GM12878 (cell line): ENCODE measurements at regions not wholly inside any gene's neighbourhood (a gene's known extent, or its start where the extent isn't known, plus 50 kb on each side); places are given as distances from the start of the nearest gene placed in this dataset.

Experiments
- ATAC-seq: fragments of 200-7000 bp; cut with Tn5 transposase; 3 replicates; pipeline ENCODE4 v1.9.1; 2020; ENCODE audit warnings: mild to moderate bottlenecking, moderate library complexity
- BruUV-seq: library from RNA; stranded (reverse); fragments of 400-500 nt; replicated peaks from 2 replicates; lab custom pipeline; 2021; lab: Mats Ljungman, UMichigan
- CTCF ChIA-PET: fragments of 300-600 bp; sonication (Branson Sonifier 250); formaldehyde crosslinking; extraction: SDS; loops from one replicate; lab custom pipeline; 2021; ENCODE audit warnings: inconsistent platforms; lab: Yijun Ruan, JAX
- POLR2A ChIA-PET: fragments of 350-600 bp; formaldehyde crosslinking; extraction: SDS; loops from one replicate; lab custom pipeline; 2021; ENCODE audit warnings: inconsistent platforms; lab: Charles Lee
- RAD21 ChIA-PET: fragments of 300-600 bp; sonication (Branson Sonifier 250); formaldehyde crosslinking; loops from one replicate; lab custom pipeline; 2023; ENCODE audit warnings: antibody characterized with exemption; ENCODE audit not compliant: unreplicated experiment; lab: Charles Lee
- SMC1A ChIA-PET: fragments of 300-600 bp; sonication (Branson Sonifier 250); formaldehyde crosslinking; loops from one replicate; lab custom pipeline; 2023; ENCODE audit not compliant: unreplicated experiment, uncharacterized antibody; lab: Charles Lee
- DNase-seq: peaks from one replicate; pipeline ENCODE4 v3.0.0-alpha.2; 2011; ENCODE audit warnings: low read depth, low spot score
- FAIRE-seq: peaks from 3 replicates; lab custom pipeline; 2011; peaks lifted over from hg19 to GRCh38; lab: Jason Lieb, UNC
- H2AFZ ChIP-seq: 2 replicates; pipeline ENCODE4 v1.6.0; 2011; ENCODE audit warnings: low read depth, low read length, control low read depth; ENCODE audit not compliant: control insufficient read depth
- H3K27ac ChIP-seq: 2 replicates; pipeline ENCODE4 v1.5.1; 2011; ENCODE audit warnings: control low read depth; ENCODE audit not compliant: control insufficient read depth, insufficient read depth
- H3K27me3 ChIP-seq, 2 experiments: replicated peaks in 1 of 2; 2 replicates each; pipeline versions ENCODE4 v1.6.0 to v1.6.1; 2011; ENCODE audit warnings: low read length in 1 of 2; ENCODE audit not compliant: control insufficient read depth in 2 of 2, insufficient read depth in 2 of 2
- H3K36me3 ChIP-seq, 2 experiments: 2 replicates each; pipeline ENCODE4 v1.5.1; 2011; ENCODE audit warnings: low read length in 1 of 2; ENCODE audit not compliant: control insufficient read depth in 2 of 2, insufficient read depth in 2 of 2
- H3K4me1 ChIP-seq: 2 replicates; pipeline ENCODE4 v1.6.1; 2011; ENCODE audit warnings: mild to moderate bottlenecking, low read length, moderate library complexity, mixed read lengths; ENCODE audit not compliant: control insufficient read depth, insufficient read depth
- H3K4me2 ChIP-seq: 2 replicates; pipeline ENCODE4 v1.6.0; 2011; ENCODE audit warnings: control low read depth; ENCODE audit not compliant: control insufficient read depth, insufficient read depth
- H3K4me3 ChIP-seq: fragments of 200-600 bp; sonication (generic); 2 replicates; pipeline ENCODE4 v1.5.1; 2016
- H3K79me2 ChIP-seq: 2 replicates; pipeline ENCODE4 v1.6.0; 2011; ENCODE audit warnings: low read length; ENCODE audit not compliant: control insufficient read depth, insufficient read depth
- H3K9ac ChIP-seq: 2 replicates; pipeline ENCODE4 v1.8.0; 2011; ENCODE audit warnings: low read length, control low read depth, mixed read lengths; ENCODE audit not compliant: control insufficient read depth, insufficient read depth
- H3K9me3 ChIP-seq: replicated peaks from 3 replicates; pipeline ENCODE4 v1.5.1; 2011; ENCODE audit warnings: mild to moderate bottlenecking, low read length; ENCODE audit not compliant: control insufficient read depth, insufficient read depth
- H4K20me1 ChIP-seq: 2 replicates; pipeline ENCODE4 v1.6.0; 2011; ENCODE audit not compliant: control insufficient read depth, insufficient read depth
- CBX3 ChIP-seq: fragments of 200-600 bp; sonication (generic); IDR thresholded peaks from 2 replicates; pipeline ENCODE4 v1.6.1; 2016; ENCODE audit warnings: low read depth, borderline replicate concordance
- JUND ChIP-seq: IDR thresholded peaks from 2 replicates; pipeline ENCODE4 v1.6.1; 2012; ENCODE audit warnings: low read depth, mild to moderate bottlenecking, low read length, improper control_type of control experiment, moderate library complexity
- NR2C1 ChIP-seq: fragments of 450-650 bp; IDR thresholded peaks from 2 replicates; pipeline ENCODE4 v1.6.1; 2017; ENCODE audit warnings: antibody characterized with exemption, mild to moderate bottlenecking, moderate library complexity
- POU2F2 ChIP-seq: IDR thresholded peaks from 3 replicates; pipeline ENCODE4 v1.6.1; 2011; ENCODE audit warnings: low read depth, mild to moderate bottlenecking, low read length, borderline replicate concordance
- SREBF2 ChIP-seq: IDR thresholded peaks from 2 replicates; pipeline ENCODE4 v1.6.1; 2012; ENCODE audit warnings: mild to moderate bottlenecking, low read length
- ZNF207 ChIP-seq: fragments of 450-650 bp; IDR thresholded peaks from 2 replicates; pipeline ENCODE4 v1.6.1; 2014; ENCODE audit warnings: antibody characterized with exemption, mild to moderate bottlenecking, borderline replicate concordance
- ZNF622 ChIP-seq: fragments of 450-650 bp; IDR thresholded peaks from 2 replicates; pipeline ENCODE4 v1.6.1; 2017; ENCODE audit warnings: mild to moderate bottlenecking, inconsistent platforms
- WGBS: methylation state at CpG from one replicate; pipeline ENCODE4 v1.1.6; 2016; ENCODE audit warnings: low lambda C conversion rate; ENCODE audit not compliant: insufficient replicate concordance, insufficient coverage; ENCODE audit errors: missing lambda C conversion rate; 5-methylcytosine and 5-hydroxymethylcytosine counted together
- in situ Hi-C: fragments of 300-500 bp; cut with MboI; formaldehyde crosslinking; loops from 9 replicates; pipeline ENCODE4 v1.14.3; 2018; ENCODE audit warnings: mixed read lengths
- intact Hi-C: fragments of 100-400 bp; cut with micrococcal nuclease; formaldehyde crosslinking; loops from one replicate; pipeline ENCODE4 v1.14.2; 2022; ENCODE audit not compliant: unreplicated experiment
- TF ChIP-seq, protein P1 (sequence below): fragments of 450-650 bp; IDR thresholded peaks from 2 replicates; pipeline ENCODE4 v1.6.1; 2017; ENCODE audit warnings: borderline replicate concordance

GRCh38 chr13:90014038-90014437, 1333.4 kb upstream of the MIR17HG start:
- SMC1A ChIA-PET: no interaction called here
- ATAC-seq: no peak
- no peak overlapping the region for H2AFZ ChIP-seq
- TF ChIP-seq ZNF622: no peak
- TF ChIP-seq, protein P1, sequence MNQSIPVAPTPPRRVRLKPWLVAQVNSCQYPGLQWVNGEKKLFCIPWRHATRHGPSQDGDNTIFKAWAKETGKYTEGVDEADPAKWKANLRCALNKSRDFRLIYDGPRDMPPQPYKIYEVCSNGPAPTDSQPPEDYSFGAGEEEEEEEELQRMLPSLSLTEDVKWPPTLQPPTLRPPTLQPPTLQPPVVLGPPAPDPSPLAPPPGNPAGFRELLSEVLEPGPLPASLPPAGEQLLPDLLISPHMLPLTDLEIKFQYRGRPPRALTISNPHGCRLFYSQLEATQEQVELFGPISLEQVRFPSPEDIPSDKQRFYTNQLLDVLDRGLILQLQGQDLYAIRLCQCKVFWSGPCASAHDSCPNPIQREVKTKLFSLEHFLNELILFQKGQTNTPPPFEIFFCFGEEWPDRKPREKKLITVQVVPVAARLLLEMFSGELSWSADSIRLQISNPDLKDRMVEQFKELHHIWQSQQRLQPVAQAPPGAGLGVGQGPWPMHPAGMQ: no peak
- TF ChIP-seq CBX3: no peak
- TF ChIP-seq JUND: no peak
- TF ChIP-seq NR2C1: no peak
- no peak for TF ChIP-seq POU2F2
- no peak for TF ChIP-seq SREBF2
- no peak for TF ChIP-seq ZNF207
- no peak overlapping the region for H3K4me3 ChIP-seq
- no TSS peak for BruUV-seq
- H3K79me2 ChIP-seq: no peaks in the 10 kb centered on the region
- H3K9ac ChIP-seq: no peak overlapping the region
- no peak overlapping the region for H3K4me2 ChIP-seq
- no peaks in the 10 kb centered on the region for H3K4me1 ChIP-seq
- POLR2A ChIA-PET: no interaction called here
- WGBS: 0% methylated on average over 1 of the region's 1 CpG
- RAD21 ChIA-PET: no interaction called here
- no peak for FAIRE-seq
- intact Hi-C loops: no loop called here
- no peaks in the 10 kb centered on the region for H3K9me3 ChIP-seq
- no peak overlapping the region for H3K27ac ChIP-seq
- no peak for DNase-seq
- in situ Hi-C loops: no loop called here
- no peaks in the 10 kb centered on the region for H3K36me3 ChIP-seq
- CTCF ChIA-PET: no interaction called here
- H4K20me1 ChIP-seq: no peaks in the 10 kb centered on the region
- no peaks in the 10 kb centered on the region for H3K27me3 ChIP-seq
